OCI-LY3 (cell line): ENCODE measurements at regions not wholly inside any gene's neighbourhood (a gene's known extent, or its start where the extent isn't known, plus 50 kb on each side); places are given as distances from the start of the nearest gene placed in this dataset.
A peak's percentile ranks its signal among the peaks of the same experiment; 100 is the strongest.

Experiments
- H2AFZ ChIP-seq: fragments of 200-600, 300-600 bp; shearing (Covaris generic); 2 replicates; pipeline ENCODE4 v1.6.0; 2014; ENCODE audit warnings: antibody characterized with exemption, low read depth, low read length
- H3K27ac ChIP-seq: fragments of 200-600, 300-600 bp; sonication (generic); 2 replicates; pipeline ENCODE4 v1.5.1; 2014; ENCODE audit warnings: mild to moderate bottlenecking, low read length, moderate library complexity, mixed read lengths
- H3K27me3 ChIP-seq: fragments of 200-600, 300-600 bp; sonication (generic); 2 replicates; pipeline ENCODE4 v1.6.1; 2014; ENCODE audit warnings: low read depth, low read length, mixed read lengths
- H3K36me3 ChIP-seq: fragments of 200-600, 300-600 bp; sonication (generic); replicated peaks from 2 replicates; pipeline ENCODE3; 2014; ENCODE audit warnings: low read depth, low read length, mixed read lengths
- H3K4me1 ChIP-seq: fragments of 300-600, 200-600 bp; sonication (generic); 2 replicates; pipeline ENCODE4 v1.6.1; 2014; ENCODE audit warnings: low read length, mixed read lengths
- H3K4me2 ChIP-seq: fragments of 200-600, 300-600 bp; sonication (generic); 2 replicates; pipeline ENCODE4 v1.6.1; 2014; ENCODE audit warnings: low read length, mixed read lengths
- H3K4me3 ChIP-seq: fragments of 300-600, 200-600 bp; sonication (generic); 2 replicates; pipeline ENCODE4 v1.5.1; 2014; ENCODE audit warnings: antibody characterized with exemption, mild to moderate bottlenecking, low read length, moderate library complexity
- H3K79me2 ChIP-seq: fragments of 300-600, 200-600 bp; shearing (Covaris generic); 2 replicates; pipeline ENCODE4 v1.6.1; 2014; ENCODE audit warnings: mild to moderate bottlenecking, low read length, mixed read lengths
- H3K9ac ChIP-seq: fragments of 300-600, 200-600 bp; shearing (Covaris generic); 2 replicates; pipeline ENCODE4 v1.6.0; 2014; ENCODE audit warnings: mild to moderate bottlenecking, low read length, moderate library complexity
- H3K9me3 ChIP-seq: fragments of 200-600, 300-600 bp; shearing (Covaris generic); 2 replicates; pipeline ENCODE4 v1.6.1; 2014; ENCODE audit warnings: low read length, mixed read lengths; ENCODE audit not compliant: insufficient read depth
- H4K20me1 ChIP-seq: fragments of 200-600, 300-600 bp; sonication (generic); 2 replicates; pipeline ENCODE4 v1.6.1; 2016; ENCODE audit warnings: low read length, mixed read lengths; ENCODE audit not compliant: insufficient read depth
- CTCF ChIP-seq: fragments of 200-600, 300-600 bp; sonication (generic); IDR thresholded peaks from 2 replicates; pipeline ENCODE4 v1.5.1; 2014; ENCODE audit warnings: antibody characterized with exemption, low read length, low read depth
- EZH2phosphoT487 ChIP-seq: fragments of 200-600 bp; shearing (Covaris generic); IDR thresholded peaks from 2 replicates; pipeline ENCODE4 v1.6.1; 2018; ENCODE audit warnings: antibody characterized with exemption, mixed run types, low read depth

DNA sequence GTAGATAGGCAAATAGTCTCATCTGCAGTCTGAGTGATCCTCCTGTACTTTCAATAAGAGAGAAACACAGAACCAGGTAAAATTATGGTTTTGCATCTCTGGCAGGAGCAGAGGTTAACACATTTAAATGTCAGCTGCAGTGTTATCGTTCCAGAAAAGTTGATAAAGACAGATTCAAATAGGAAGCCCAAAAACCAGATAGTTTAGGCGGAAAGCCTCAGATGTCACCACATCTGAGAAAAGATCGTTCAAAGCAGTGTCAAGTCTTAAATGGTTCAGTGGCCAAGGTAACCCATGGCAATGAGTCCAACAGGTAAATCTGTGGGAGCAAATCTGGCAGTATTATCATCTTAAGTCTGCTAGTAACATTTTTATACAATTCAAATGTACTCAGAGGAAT is 542.1 kb upstream of the MEF2C start:
- Histone ChIP-seq H3K4me3 (no peak overlapping the region), H3K27me3 (no peaks in the 10 kb centered on the region), H3K36me3 (no peaks in the 10 kb centered on the region), H3K4me2 (no peak overlapping the region), H3K9me3 (no peaks in the 10 kb centered on the region), H4K20me1 (no peaks in the 10 kb centered on the region), H3K27ac (no peak overlapping the region), H3K79me2 (no peaks in the 10 kb centered on the region), H3K9ac (no peak overlapping the region), H3K4me1 (peaks cover 10% of the 10 kb centered on the region), H2AFZ (no peak overlapping the region)
- TF ChIP-seq EZH2phosphoT487 (no peak), CTCF (no peak)

GRCh38 chr5:89421035-89421434 is 538.1 kb upstream of the MEF2C start:
- no peaks in the 10 kb centered on the region for H3K27me3 ChIP-seq
- no peaks in the 10 kb centered on the region for H3K9me3 ChIP-seq
- H3K4me1 ChIP-seq: peaks cover 10% of the 10 kb centered on the region
- H3K36me3 ChIP-seq: no peaks in the 10 kb centered on the region
- no peaks in the 10 kb centered on the region for H3K79me2 ChIP-seq
- TF ChIP-seq EZH2phosphoT487 (no peak), CTCF (no peak)
- H2AFZ ChIP-seq: peak overlapping the region; percentile 95
- 0 out of 2 replicates have a peak overlapping the region, but pooled peaks have one; percentile 23 for H3K27ac ChIP-seq
- no peak overlapping the region for H3K9ac ChIP-seq
- no peaks in the 10 kb centered on the region for H4K20me1 ChIP-seq
- H3K4me2 ChIP-seq: peak overlapping the region; percentile 45; the same call in 1 of the 2 replicates
- H3K4me3 ChIP-seq: no peak overlapping the region

GRCh38 chr5:89418407-89419085 is 535.6 kb upstream of the MEF2C start:
- Histone ChIP-seq H3K4me3 (no peak overlapping the region), H2AFZ (no peak overlapping the region), H3K27me3 (no peaks in the 10 kb centered on the region), H3K9ac (no peak overlapping the region), H3K9me3 (no peaks in the 10 kb centered on the region), H3K4me1 (peaks cover 10% of the 10 kb centered on the region), H3K79me2 (no peaks in the 10 kb centered on the region), H4K20me1 (no peaks in the 10 kb centered on the region), H3K4me2 (no peak overlapping the region), H3K36me3 (no peaks in the 10 kb centered on the region), H3K27ac (no peak overlapping the region)
- TF ChIP-seq EZH2phosphoT487 (no peak), CTCF (no peak)

DNA sequence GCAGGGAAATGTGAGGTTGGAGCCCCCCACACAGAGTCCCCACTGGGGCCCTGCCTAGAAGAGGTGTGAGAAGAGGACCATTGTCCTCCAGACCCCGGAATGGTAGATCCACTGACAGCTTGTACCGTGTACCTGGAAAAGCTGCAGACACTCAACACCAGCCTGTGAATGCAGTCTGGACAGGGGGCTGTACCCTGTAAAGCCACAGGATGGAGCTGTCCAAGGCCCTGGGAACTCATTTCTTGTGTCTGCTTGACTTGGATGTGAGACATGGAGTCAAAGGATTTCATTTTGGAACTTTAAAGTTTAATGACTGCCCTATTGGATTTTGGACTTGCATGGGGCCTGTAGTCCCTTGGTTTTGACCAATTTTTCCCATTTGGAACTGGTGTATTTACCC is 535.0 kb upstream of the MEF2C start:
- Histone ChIP-seq H3K36me3 (no peaks in the 10 kb centered on the region), H3K4me1 (peaks cover 10% of the 10 kb centered on the region), H3K9me3 (no peaks in the 10 kb centered on the region), H4K20me1 (no peaks in the 10 kb centered on the region), H3K27ac (no peak overlapping the region), H3K79me2 (no peaks in the 10 kb centered on the region), H3K4me3 (no peak overlapping the region), H2AFZ (no peak overlapping the region), H3K4me2 (no peak overlapping the region), H3K9ac (no peak overlapping the region), H3K27me3 (no peaks in the 10 kb centered on the region)
- no peak for TF ChIP-seq EZH2phosphoT487
- no peak for TF ChIP-seq CTCF
